AG09319 (cell line): ENCODE measurements at regions not wholly inside any gene's neighbourhood (a gene's known extent, or its start where the extent isn't known, plus 50 kb on each side); places are given as distances from the start of the nearest gene placed in this dataset.

Experiments
- DNase-seq: peaks from one replicate; pipeline ENCODE4 v3.0.0-alpha.2; 2010; ENCODE audit warnings: low read depth; ENCODE audit errors: extremely low read depth
- CTCF ChIP-seq: IDR thresholded peaks from 2 replicates; pipeline ENCODE4 v1.5.1; 2011; ENCODE audit warnings: low read depth, mild to moderate bottlenecking, inconsistent platforms, low read length, moderate library complexity

- no peak for TF ChIP-seq CTCF
- DNase-seq, result no peak
Measured at GRCh38 chr5:4384649-4385048, 755.5 kb upstream of the ADAMTS16 start.

DNA sequence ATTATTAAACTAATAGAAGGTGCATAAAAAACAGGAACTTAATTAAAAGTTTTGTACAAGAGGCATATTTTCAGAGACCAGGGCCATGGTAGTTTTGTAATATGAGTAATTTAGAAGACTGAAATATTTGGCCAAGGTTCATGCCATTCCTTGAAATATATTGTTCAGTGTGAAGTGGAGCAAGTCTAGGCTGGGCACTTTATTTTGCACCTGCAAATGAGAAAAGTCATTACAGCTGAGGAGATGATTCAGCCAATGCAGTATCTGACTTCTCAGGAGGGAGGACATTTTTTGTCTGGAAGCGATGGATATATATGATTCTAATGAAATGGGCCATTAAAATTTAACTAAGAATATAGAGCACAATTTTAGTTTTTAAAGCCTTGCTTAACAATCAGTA, 754.0 kb upstream of the ADAMTS16 start:
- DNase-seq, result no peak

DNA sequence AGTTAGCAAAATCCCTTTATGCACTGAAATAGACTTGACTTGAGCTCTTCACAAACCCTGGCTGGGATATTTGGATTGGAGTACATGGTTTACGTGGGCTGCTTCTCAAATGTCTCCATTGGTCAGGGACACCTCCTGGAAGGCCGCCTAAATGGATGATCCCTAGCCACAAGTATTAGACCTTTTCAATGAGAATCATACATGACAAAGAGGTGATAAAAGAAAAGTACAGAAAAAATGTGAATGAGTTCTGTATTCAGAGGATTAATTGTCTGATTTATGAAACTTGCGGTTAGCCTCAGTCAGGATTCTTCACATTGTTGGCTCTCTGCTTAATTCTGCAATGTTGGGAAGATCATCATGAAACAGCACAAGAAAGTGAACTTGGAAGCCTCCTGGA, 752.8 kb upstream of the ADAMTS16 start:
- no peak for TF ChIP-seq CTCF
- no peak for DNase-seq

More for the DNA sequence above, 754.0 kb upstream of the ADAMTS16 start:
- TF ChIP-seq CTCF, result no peak

DNA sequence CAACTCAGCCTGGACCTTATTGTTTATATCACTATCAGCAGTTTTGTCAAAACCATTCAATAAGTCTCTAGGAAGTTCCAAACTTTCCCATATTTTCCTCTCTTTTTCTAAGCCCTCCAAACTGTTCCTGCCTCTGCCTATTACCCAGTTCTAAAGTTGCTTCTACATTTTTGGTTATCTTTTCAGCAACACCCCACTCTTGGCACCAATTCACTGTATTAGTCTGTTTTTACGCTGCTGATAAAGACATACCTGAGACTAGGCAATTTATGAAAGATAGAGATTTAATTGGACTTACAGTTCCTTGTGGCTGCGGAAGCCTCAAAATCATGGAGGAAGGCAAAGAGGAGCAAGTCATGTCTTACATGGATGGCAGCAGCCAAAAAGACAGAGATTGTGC, 744.4 kb upstream of the ADAMTS16 start:
- TF ChIP-seq CTCF, result no peak
- DNase-seq, result no peak

GRCh38 chr5:4405614-4406219, 734.4 kb upstream of the ADAMTS16 start:
- no peak for TF ChIP-seq CTCF
- DNase-seq, result no peak

DNA sequence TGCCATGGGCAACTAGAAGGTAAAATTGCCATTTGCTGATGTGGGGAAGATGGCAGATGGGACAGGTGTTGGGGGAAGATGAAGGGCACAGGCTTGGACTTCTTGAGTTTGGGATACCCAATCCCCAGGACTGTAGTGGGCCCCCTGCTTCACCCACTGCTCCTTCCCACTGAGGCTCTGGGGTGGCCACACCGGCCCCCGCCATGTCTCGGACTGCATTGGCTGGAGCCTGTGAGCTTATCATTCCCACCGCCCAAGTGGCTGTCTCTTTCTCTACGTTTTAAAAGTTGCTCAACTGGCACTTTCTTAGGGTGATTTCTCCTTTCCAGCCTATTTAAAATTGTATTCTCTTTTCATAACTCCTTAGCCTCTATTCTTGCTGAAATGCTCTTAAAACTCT, 730.0 kb upstream of the ADAMTS16 start:
- DNase-seq, result no peak
- TF ChIP-seq CTCF, result no peak

- no peak for TF ChIP-seq CTCF
- DNase-seq, result no peak
Measured at GRCh38 chr5:4411664-4412063, 728.5 kb upstream of the ADAMTS16 start.
